ENCODE measurements at regions not wholly inside any gene's neighbourhood (a gene's known extent, or its start where the extent isn't known, plus 50 kb on each side); places are given as distances from the start of the nearest gene placed in this dataset.

- TF ChIP-seq CTCF (conservative IDR thresholded peaks at IDR 0.05; ENCODE audit: low read depth, low read length) (no peak), EZH2 (IDR thresholded peaks at IDR 0.05; ENCODE audit: borderline replicate concordance, low read depth, low read length, poor library complexity, severe bottlenecking) (no peak)
These were observed 152.6 kb downstream of the ZC3H11B start for GRCh38 chr1:219460081-219460895.
